ENCODE measurements at regions not wholly inside any gene's neighbourhood (a gene's known extent, or its start where the extent isn't known, plus 50 kb on each side); places are given as distances from the start of the nearest gene placed in this dataset.

- TF ChIP-seq NR1H2 (CRISPR knock-in tag; IDR thresholded peaks at IDR 0.05) = no peak
- no peak for TF ChIP-seq ATF3 (CRISPR knock-in tag; conservative IDR thresholded peaks at IDR 0.05)
- TF ChIP-seq CTCF (IDR thresholded peaks at IDR 0.05) = no peak
- TF ChIP-seq ETV6 (CRISPR knock-in tag; IDR thresholded peaks at IDR 0.05) = no peak
- no peak for TF ChIP-seq FOXP4 (CRISPR knock-in tag; IDR thresholded peaks at IDR 0.05)
- TF ChIP-seq ATF1 (CRISPR knock-in tag; IDR thresholded peaks at IDR 0.05) = no peak
- TF ChIP-seq SP1 (CRISPR knock-in tag; conservative IDR thresholded peaks at IDR 0.05) = no peak
- no peak for TF ChIP-seq AFF4 (CRISPR knock-in tag; IDR thresholded peaks at IDR 0.05; ENCODE audit: borderline replicate concordance)
These were observed 205.7 kb downstream of the TANC2 start for GRCh38 chr17:63171428-63172393.

Measured in WTC11 (cell line).